Psoas muscle (tissue), 7 donors: ENCODE measurements at regions not wholly inside any gene's neighbourhood (a gene's known extent, or its start where the extent isn't known, plus 50 kb on each side); places are given as distances from the start of the nearest gene placed in this dataset.

Experiments
- ATAC-seq, 4 donors: fragments of 200-7000 bp; cut with Tn5 transposase; one replicate each; pipeline ENCODE4 v1.9.1; 2020; ENCODE audit warnings: moderate library complexity in 3 of 4, mild to moderate bottlenecking in 2 of 4
- DNase-seq, 2 donors: peaks; one replicate each; pipeline ENCODE4 v3.0.0-alpha.2; 2020
- H3K27ac ChIP-seq: fragments of 200-600 bp; one replicate; pipeline ENCODE4 v1.8.0; 2022
- H3K27me3 ChIP-seq, 3 donors: fragments of 200-600 bp in 1 of 3; one replicate each; pipeline versions ENCODE4 v1.6.1 to v1.8.0; 2013 to 2022; ENCODE audit warnings: low read length in 2 of 3, mild to moderate bottlenecking in 2 of 3, moderate library complexity in 1 of 3; ENCODE audit not compliant: insufficient read depth in 3 of 3
- H3K36me3 ChIP-seq, 2 donors: fragments of 200-600 bp in 1 of 2; one replicate each; pipeline versions ENCODE4 v1.6.1 to v1.8.0; 2013 to 2022; ENCODE audit warnings: low read depth in 1 of 2, mild to moderate bottlenecking in 1 of 2, moderate library complexity in 1 of 2; ENCODE audit not compliant: insufficient read depth in 1 of 2
- H3K4me1 ChIP-seq: fragments of 200-600 bp; one replicate; pipeline ENCODE4 v1.8.0; 2022
- H3K4me3 ChIP-seq: fragments of 200-600 bp; one replicate; pipeline ENCODE4 v1.8.0; 2022; ENCODE audit warnings: mild to moderate bottlenecking
- H3K9me3 ChIP-seq: fragments of 200-600 bp; one replicate; pipeline ENCODE4 v1.8.0; 2022
- CTCF ChIP-seq: fragments of 200-600 bp; IDR thresholded peaks from one replicate; pipeline ENCODE4 v1.8.0; 2022; ENCODE audit warnings: antibody characterized with exemption
- WGBS, 3 donors: extraction: QIAGEN DNeasy Blood & Tissue Kit; methylation state at CpG; one replicate each; pipeline versions ENCODE4 v1.1.6 to v1.1.7; 2013; 5-methylcytosine and 5-hydroxymethylcytosine counted together
- intact Hi-C, 2 donors: fragments of 100-400 bp; cut with DNase I; formaldehyde crosslinking; loops; one replicate each; pipeline versions ENCODE4 v1.11.0 to v1.14.2; 2022
- donor health status: healthy with polysubstance abuse.
- donor health status: DM: no; HTN: no; CAD: no; lungs with moderate emphysema.
- donor health status: Bipolar disorder and iron deficiency.
- donor health status: healthy.
- donor health status: DM: yes; HTN: yes; CAD: no.
- donor health status: DM: no; HTN: no; CAD: no.
- donor health status: DM: yes; HTN: yes; CAD: no.

DNA sequence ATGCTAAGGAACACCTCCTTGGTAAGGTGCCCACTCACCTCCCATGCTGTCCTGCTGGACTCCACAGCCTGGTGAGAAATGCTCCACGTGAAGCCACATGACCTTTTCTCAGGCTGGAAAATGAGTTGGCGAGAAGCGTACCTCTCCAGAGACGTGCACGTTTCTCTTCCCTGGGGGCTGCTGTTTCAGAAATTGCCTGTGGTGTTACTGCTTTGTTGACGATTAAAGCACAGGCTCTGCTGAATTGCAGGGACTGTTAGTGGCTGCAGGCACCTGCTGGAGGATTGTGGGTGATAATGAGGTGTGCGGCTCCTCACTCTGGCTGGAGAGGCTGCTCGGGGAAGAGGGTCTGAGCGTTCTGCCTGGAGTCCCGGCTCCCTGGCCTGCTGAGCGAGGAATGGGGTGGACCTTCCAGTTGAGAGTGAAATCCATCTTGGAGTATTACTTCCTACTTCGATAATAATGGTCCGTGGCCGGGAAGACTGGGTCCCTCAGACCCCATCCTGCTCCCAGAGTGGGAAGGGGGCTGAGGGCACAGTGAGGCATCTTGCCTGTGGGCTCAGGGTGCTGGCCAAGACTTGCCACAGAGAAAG lies 199.3 kb upstream of the HDAC4 start:
- intact Hi-C loops, result no loop called here
- H3K27ac ChIP-seq, result no peak overlapping the region
- 82 to 83% (median 82%) methylated on average over 14 of the region's 14 CpGs for WGBS, 3 donors
- H3K36me3 ChIP-seq, result no peaks in the 10 kb centered on the region
- no peaks in the 10 kb centered on the region for H3K27me3 ChIP-seq
- no peak overlapping the region for H3K4me3 ChIP-seq
- no peaks in the 10 kb centered on the region for H3K9me3 ChIP-seq
- no peak for TF ChIP-seq CTCF
- peak in 1 of 2 donors; percentile 26 for DNase-seq
- ATAC-seq, result no peak
- H3K4me1 ChIP-seq, result no peaks in the 10 kb centered on the region

GRCh38 chr2:239599299-239599698 lies 198.5 kb upstream of the HDAC4 start:
- TF ChIP-seq CTCF, result no peak

GRCh38 chr2:239598732-239599090 lies 197.9 kb upstream of the HDAC4 start:
- Histone ChIP-seq H3K27me3 (no peaks in the 10 kb centered on the region), H3K36me3 (no peaks in the 10 kb centered on the region), H3K27ac (no peak overlapping the region), H3K9me3 (no peaks in the 10 kb centered on the region), H3K4me1 (no peaks in the 10 kb centered on the region), H3K4me3 (no peak overlapping the region)
- TF ChIP-seq CTCF, result no peak
- peak in 1 of 2 donors; percentile 18 for DNase-seq
- ATAC-seq, result no peak
- intact Hi-C loops, result no loop called here
- WGBS, 3 donors, result 61 to 75% (median 65%) methylated on average over 5 of the region's 5 CpGs

More at GRCh38 chr2:239599299-239599698, 198.5 kb upstream of the HDAC4 start:
- 87 to 88% (median 88%) methylated on average over 14 of the region's 14 CpGs for WGBS, 3 donors
- H3K27me3 ChIP-seq, result no peaks in the 10 kb centered on the region
- H3K4me1 ChIP-seq, result no peaks in the 10 kb centered on the region
- peak in 1 of 2 donors; percentile 41 for DNase-seq
- no peak for ATAC-seq
- H3K9me3 ChIP-seq, result no peaks in the 10 kb centered on the region
- intact Hi-C loops, result no loop called here
- no peak overlapping the region for H3K4me3 ChIP-seq
- H3K36me3 ChIP-seq, result no peaks in the 10 kb centered on the region
- no peak overlapping the region for H3K27ac ChIP-seq

GRCh38 chr2:239598011-239598731 lies 197.4 kb upstream of the HDAC4 start:
- no peak overlapping the region for H3K4me3 ChIP-seq
- ATAC-seq (no peak), DNase-seq (peak in 1 of 2 donors; percentile 24)
- H3K27me3 ChIP-seq, result no peaks in the 10 kb centered on the region
- no peaks in the 10 kb centered on the region for H3K9me3 ChIP-seq
- no peak overlapping the region for H3K27ac ChIP-seq
- H3K36me3 ChIP-seq, result no peaks in the 10 kb centered on the region
- TF ChIP-seq CTCF, result no peak
- WGBS, 3 donors, result 88 to 89% (median 89%) methylated on average over 23 of the region's 23 CpGs
- intact Hi-C loops, result no loop called here
- H3K4me1 ChIP-seq, result no peaks in the 10 kb centered on the region
